H9 (cell line): ENCODE measurements at regions not wholly inside any gene's neighbourhood (a gene's known extent, or its start where the extent isn't known, plus 50 kb on each side); places are given as distances from the start of the nearest gene placed in this dataset.

ENCODE experiments used
- DNase-seq: peaks from one replicate; pipeline ENCODE4 v3.0.0-alpha.2; 2017
- H2AFZ ChIP-seq: one replicate; pipeline ENCODE4 v1.6.1; 2013; ENCODE audit warnings: mild to moderate bottlenecking, low read length, control low read depth, moderate library complexity
- H2AK5ac ChIP-seq: 2 replicates; pipeline ENCODE4 v1.6.1; 2013; ENCODE audit warnings: low read length, control low read depth, mixed read lengths; ENCODE audit not compliant: insufficient read length
- H2BK120ac ChIP-seq: one replicate; pipeline ENCODE4 v1.6.1; 2013; ENCODE audit warnings: low read depth, mild to moderate bottlenecking, low read length, control low read depth, inconsistent platforms; ENCODE audit not compliant: poor library complexity, severe bottlenecking
- H2BK12ac ChIP-seq: 2 replicates; pipeline ENCODE4 v1.6.1; 2013; ENCODE audit warnings: low read length, control low read depth, mixed read lengths, low read depth; ENCODE audit not compliant: insufficient read length
- H2BK15ac ChIP-seq: 2 replicates; pipeline ENCODE4 v1.6.1; 2013; ENCODE audit warnings: low read depth, low read length, control low read depth
- H2BK20ac ChIP-seq: one replicate; pipeline ENCODE4 v1.6.1; 2013; ENCODE audit warnings: low read depth, mild to moderate bottlenecking, low read length, control low read depth, inconsistent platforms; ENCODE audit not compliant: poor library complexity, severe bottlenecking
- H2BK5ac ChIP-seq: 2 replicates; pipeline ENCODE4 v1.6.1; 2013; ENCODE audit warnings: low read length, control low read depth, mixed read lengths; ENCODE audit not compliant: insufficient read length
- H3K14ac ChIP-seq: 2 replicates; pipeline ENCODE4 v1.6.1; 2013; ENCODE audit warnings: low read length, control low read depth; ENCODE audit not compliant: insufficient read depth
- H3K18ac ChIP-seq: 2 replicates; pipeline ENCODE4 v1.6.1; 2013; ENCODE audit warnings: low read depth, mild to moderate bottlenecking, mixed read lengths, low read length, control low read depth; ENCODE audit not compliant: insufficient read length
- H3K23ac ChIP-seq: 2 replicates; pipeline ENCODE4 v1.6.1; 2013; ENCODE audit warnings: low read length, control low read depth, mixed read lengths, low read depth; ENCODE audit not compliant: insufficient read length
- H3K23me2 ChIP-seq: 2 replicates; pipeline ENCODE4 v1.6.1; 2013; ENCODE audit warnings: low read depth, mild to moderate bottlenecking, mixed read lengths, low read length, control low read depth; ENCODE audit not compliant: insufficient read length, poor library complexity, severe bottlenecking
- H3K27ac ChIP-seq: 2 replicates; pipeline ENCODE4 v1.5.1; 2013; ENCODE audit warnings: low read length, control low read depth, mixed read lengths, low read depth; ENCODE audit not compliant: insufficient read length
- H3K27me3 ChIP-seq: 2 replicates; pipeline ENCODE4 v1.6.1; 2013; ENCODE audit warnings: low read length, control low read depth, inconsistent platforms; ENCODE audit not compliant: insufficient read depth
- H3K4ac ChIP-seq: 2 replicates; pipeline ENCODE4 v1.6.1; 2013; ENCODE audit warnings: low read depth, mild to moderate bottlenecking, control low read depth, inconsistent platforms, low read length, moderate library complexity
- H3K4me1 ChIP-seq: 2 replicates; pipeline ENCODE4 v1.6.1; 2013; ENCODE audit warnings: low read length, control low read depth, inconsistent platforms; ENCODE audit not compliant: insufficient read depth
- H3K4me2 ChIP-seq: 2 replicates; pipeline ENCODE4 v1.6.1; 2013; ENCODE audit warnings: low read length, control low read depth, mixed read lengths; ENCODE audit not compliant: insufficient read length, insufficient read depth
- H3K56ac ChIP-seq: 2 replicates; pipeline ENCODE4 v1.6.1; 2013; ENCODE audit warnings: low read depth, mild to moderate bottlenecking, mixed read lengths, low read length, control low read depth; ENCODE audit not compliant: insufficient read length
- H3K79me1 ChIP-seq: 2 replicates; pipeline ENCODE4 v1.6.1; 2013; ENCODE audit warnings: low read depth, mild to moderate bottlenecking, moderate library complexity, low read length, control low read depth, inconsistent platforms; ENCODE audit not compliant: insufficient read depth, poor library complexity, severe bottlenecking
- H3K79me2 ChIP-seq: 2 replicates; pipeline ENCODE4 v1.6.1; 2013; ENCODE audit warnings: low read length, control low read depth, inconsistent platforms; ENCODE audit not compliant: insufficient read depth
- H3K9ac ChIP-seq: 2 replicates; pipeline ENCODE4 v1.6.1; 2013; ENCODE audit warnings: low read length, control low read depth, mixed read lengths; ENCODE audit not compliant: insufficient read length; ENCODE audit errors: extremely low read depth
- H3K9me3 ChIP-seq: one replicate; pipeline ENCODE4 v1.6.1; 2013; ENCODE audit warnings: low read depth, low read length, inconsistent platforms; ENCODE audit not compliant: control insufficient read depth
- H3T11ph ChIP-seq: one replicate; pipeline ENCODE4 v1.6.1; 2013; ENCODE audit warnings: mild to moderate bottlenecking, low read length, control low read depth, inconsistent platforms
- H4K20me1 ChIP-seq: one replicate; pipeline ENCODE4 v1.6.1; 2013; ENCODE audit not compliant: control insufficient read depth, insufficient read length, insufficient read depth
- H4K5ac ChIP-seq: 2 replicates; pipeline ENCODE4 v1.6.1; 2013; ENCODE audit warnings: low read depth, mild to moderate bottlenecking, mixed read lengths, low read length, control low read depth; ENCODE audit not compliant: insufficient read length
- H4K8ac ChIP-seq: replicated peaks from 2 replicates; pipeline ENCODE4 v1.6.1; 2013; ENCODE audit warnings: low read length, control low read depth, mixed read lengths, low read depth; ENCODE audit not compliant: insufficient read length
- H4K91ac ChIP-seq: 2 replicates; pipeline ENCODE4 v1.6.1; 2013; ENCODE audit warnings: low read depth, mild to moderate bottlenecking, moderate library complexity, mixed read lengths, low read length, control low read depth; ENCODE audit not compliant: insufficient read length
- H3K27ac Mint-ChIP-seq, 3 experiments: 2 replicates in 2 of 3; 3 replicates in 1 of 3; pipeline ENCODE4 v1.8.0; 2020 to 2021; ENCODE audit warnings: mixed read lengths in 3 of 3, mild to moderate bottlenecking in 1 of 3, moderate library complexity in 1 of 3
- H3K27me3 Mint-ChIP-seq: 2 replicates; pipeline ENCODE4 v1.8.0; 2021; ENCODE audit warnings: low read depth, mild to moderate bottlenecking, moderate library complexity, mixed read lengths
- H3K36me3 Mint-ChIP-seq, 3 experiments: 2 replicates in 2 of 3; 3 replicates in 1 of 3; pipeline ENCODE4 v1.8.0; 2020 to 2021; ENCODE audit warnings: low read depth in 3 of 3, mixed read lengths in 3 of 3; ENCODE audit not compliant: insufficient read depth in 1 of 3
- H3K4me1 Mint-ChIP-seq, 2 experiments: 2 replicates each; pipeline ENCODE4 v1.8.0; 2020; ENCODE audit warnings: mixed read lengths in 2 of 2
- H3K4me3 Mint-ChIP-seq, 2 experiments: 2 replicates in 1 of 2; 3 replicates in 1 of 2; pipeline ENCODE4 v1.8.0; 2020 to 2021; ENCODE audit warnings: mild to moderate bottlenecking in 2 of 2, mixed read lengths in 2 of 2, moderate library complexity in 1 of 2
- H3K9me3 Mint-ChIP-seq, 2 experiments: 2 replicates in 1 of 2; 3 replicates in 1 of 2; pipeline ENCODE4 v1.8.0; 2020; ENCODE audit warnings: mild to moderate bottlenecking in 2 of 2, mixed read lengths in 2 of 2, moderate library complexity in 1 of 2
- CTCF ChIP-seq: fragments of 200-600 bp; sonication (generic); conservative IDR thresholded peaks from 3 replicates; pipeline ENCODE4 v1.8.0; 2021; ENCODE audit warnings: antibody characterized with exemption, mild to moderate bottlenecking
- WGBS: extraction: QIAGEN DNeasy Blood & Tissue Kit; methylation state at CpG from one replicate; pipeline ENCODE4 v1.1.7; 2013; ENCODE audit warnings: missing lambda C conversion rate, low lambda C conversion rate, mixed read lengths; ENCODE audit not compliant: insufficient read length; ENCODE audit errors: extremely low coverage; 5-methylcytosine and 5-hydroxymethylcytosine counted together

- no peak overlapping the region for H3K9ac ChIP-seq
- H3K23me2 ChIP-seq, result no peaks in the 10 kb centered on the region
- no peaks in the 10 kb centered on the region for H3K79me2 ChIP-seq
- no peak overlapping the region for H2BK5ac ChIP-seq
- no peak overlapping the region for H3K4me2 ChIP-seq
- H4K20me1 ChIP-seq, result no peaks in the 10 kb centered on the region
- Mint-ChIP-seq H3K4me3 (no peak overlapping the region), H3K9me3 (no peaks in the 10 kb centered on the region; a peak in 1 of 5 replicates), H3K36me3 (no peaks in the 10 kb centered on the region), H3K4me1 (peaks cover 14 to 16% of the 10 kb centered on the region in 2 experiments), H3K27me3 (no peaks in the 10 kb centered on the region), H3K27ac (peak overlapping the region in 1 of 3 experiments; percentile 77; a peak in 2 of 7 replicates)
- no peak overlapping the region for H2BK12ac ChIP-seq
- no peak overlapping the region for H2BK20ac ChIP-seq
- WGBS, result no CpG with 5 or more reads among the region's 3 CpGs
- H3K4me1 ChIP-seq, result no peaks in the 10 kb centered on the region
- H3K27me3 ChIP-seq, result no peaks in the 10 kb centered on the region
- no peak overlapping the region for H3K14ac ChIP-seq
- no peak overlapping the region for H3K56ac ChIP-seq
- no peak overlapping the region for H2AK5ac ChIP-seq
- no peak overlapping the region for H4K8ac ChIP-seq
- no peaks in the 10 kb centered on the region for H3K9me3 ChIP-seq
- H4K5ac ChIP-seq, result no peak overlapping the region
- H3K18ac ChIP-seq, result no peak overlapping the region
- H3T11ph ChIP-seq, result no peak overlapping the region
- H2BK120ac ChIP-seq, result no peak overlapping the region
- H3K79me1 ChIP-seq, result no peaks in the 10 kb centered on the region
- no peak for TF ChIP-seq CTCF
- H3K23ac ChIP-seq, result no peak overlapping the region
- no peak overlapping the region for H4K91ac ChIP-seq
- no peak overlapping the region for H2BK15ac ChIP-seq
- no peak overlapping the region for H3K4ac ChIP-seq
- no peak overlapping the region for H2AFZ ChIP-seq
- DNase-seq, result no peak
- no peak overlapping the region for H3K27ac ChIP-seq
Observed at GRCh38 chr5:8520917-8521316, 652.0 kb downstream of the MTRR start.
